ENCODE measurements at regions not wholly inside any gene's neighbourhood (a gene's known extent, or its start where the extent isn't known, plus 50 kb on each side); places are given as distances from the start of the nearest gene placed in this dataset.

GRCh38 chr2:56537756-56538155, 354.0 kb downstream of the CCDC85A start:
- no peak for TF ChIP-seq CTCF (IDR thresholded peaks at IDR 0.05)
- Mint-ChIP-seq H3K27ac (peak overlapping the region; percentile 46; the same call in 1 of the 2 replicates), H3K27me3 (ENCODE audit: insufficient read depth) (no peaks in the 10 kb centered on the region), H3K36me3 (ENCODE audit: low read depth) (peaks cover 14% of the 10 kb centered on the region), H3K9me3 (peaks cover 7% of the 10 kb centered on the region), H3K4me1 (ENCODE audit: low read depth) (peaks cover 76% of the 10 kb centered on the region), H3K4me3 (peak overlapping the region; percentile 4; the same call in 1 of the 2 replicates)
- no peak for DNase-seq

GRCh38 chr2:56539618-56540017, 355.8 kb downstream of the CCDC85A start:
- no peak for DNase-seq
- Mint-ChIP-seq H3K4me3 (no peak overlapping the region), H3K9me3 (peaks cover 7% of the 10 kb centered on the region), H3K27me3 (ENCODE audit: insufficient read depth) (no peaks in the 10 kb centered on the region), H3K4me1 (ENCODE audit: low read depth) (peaks cover 72% of the 10 kb centered on the region), H3K36me3 (ENCODE audit: low read depth) (peaks cover 14% of the 10 kb centered on the region), H3K27ac (no peak overlapping the region; the same call in 1 of the 2 replicates)
- TF ChIP-seq CTCF (IDR thresholded peaks at IDR 0.05): no peak

GRCh38 chr2:56540467-56540866, 356.7 kb downstream of the CCDC85A start:
- no peak for TF ChIP-seq CTCF (IDR thresholded peaks at IDR 0.05)
- H3K36me3 Mint-ChIP-seq (ENCODE audit: low read depth): peaks cover 14% of the 10 kb centered on the region
- peak overlapping the region; percentile 66 for H3K27ac Mint-ChIP-seq
- no peak for DNase-seq
- H3K4me3 Mint-ChIP-seq: peak overlapping the region; percentile 33; the same call in 1 of the 2 replicates
- H3K4me1 Mint-ChIP-seq (ENCODE audit: low read depth): peaks cover 70% of the 10 kb centered on the region
- peaks cover 7% of the 10 kb centered on the region for H3K9me3 Mint-ChIP-seq
- H3K27me3 Mint-ChIP-seq (ENCODE audit: insufficient read depth): no peaks in the 10 kb centered on the region

- peaks cover 13% of the 10 kb centered on the region for H3K36me3 Mint-ChIP-seq (ENCODE audit: low read depth)
- peaks cover 73% of the 10 kb centered on the region for H3K4me1 Mint-ChIP-seq (ENCODE audit: low read depth)
- peak overlapping the region; percentile 66 for H3K27ac Mint-ChIP-seq
- no peak; the same call in 1 of the 2 replicates for TF ChIP-seq CTCF (IDR thresholded peaks at IDR 0.05)
- no peaks in the 10 kb centered on the region for H3K27me3 Mint-ChIP-seq (ENCODE audit: insufficient read depth)
- peak overlapping the region; percentile 33; the same call in 1 of the 2 replicates for H3K4me3 Mint-ChIP-seq
- H3K9me3 Mint-ChIP-seq: peaks cover 7% of the 10 kb centered on the region
- peak; percentile 38 for DNase-seq
These were observed 357.1 kb downstream of the CCDC85A start for GRCh38 chr2:56540916-56541315.

- Mint-ChIP-seq H3K9me3 (peaks cover 7% of the 10 kb centered on the region), H3K27me3 (ENCODE audit: insufficient read depth) (no peaks in the 10 kb centered on the region), H3K27ac (peak overlapping the region; percentile 53; the same call in 1 of the 2 replicates), H3K4me1 (ENCODE audit: low read depth) (peaks cover 65% of the 10 kb centered on the region), H3K4me3 (no peak overlapping the region), H3K36me3 (ENCODE audit: low read depth) (peaks cover 10% of the 10 kb centered on the region)
- DNase-seq: no peak
- TF ChIP-seq CTCF (IDR thresholded peaks at IDR 0.05): no peak
These were observed 358.4 kb downstream of the CCDC85A start for GRCh38 chr2:56542213-56542612.

All from HFFc6 (cell line).